GM21381 (cell line): ENCODE measurements at regions not wholly inside any gene's neighbourhood (a gene's known extent, or its start where the extent isn't known, plus 50 kb on each side); places are given as distances from the start of the nearest gene placed in this dataset.
A peak's percentile ranks its signal among the peaks of the same experiment; 100 is the strongest.

Source experiments
- ATAC-seq: cut with Tn5 transposase; IDR thresholded peaks from one replicate; pipeline ENCODE4 v1.9.1; 2021; ENCODE audit warnings: mild to moderate bottlenecking, moderate library complexity; ENCODE audit not compliant: unreplicated experiment

- ATAC-seq: no peak
Measured at GRCh38 chr14:34350903-34351302, 111.1 kb downstream of the SPTSSA start.

GRCh38 chr14:34348592-34348991 lies 113.4 kb downstream of the SPTSSA start:
- no peak for ATAC-seq

GRCh38 chr14:34347683-34348082 lies 114.4 kb downstream of the SPTSSA start:
- no peak for ATAC-seq

GRCh38 chr14:34345718-34346465 lies 116.1 kb downstream of the SPTSSA start:
- ATAC-seq: no peak

GRCh38 chr14:34344318-34344717 lies 117.7 kb downstream of the SPTSSA start:
- no peak for ATAC-seq

GRCh38 chr14:34340025-34340625 lies 121.9 kb downstream of the SPTSSA start:
- no peak for ATAC-seq

- ATAC-seq: no peak
Measured at GRCh38 chr14:34338056-34338455, 124.0 kb downstream of the SPTSSA start.

GRCh38 chr14:34336501-34336900 lies 125.5 kb downstream of the SPTSSA start:
- no peak for ATAC-seq

- no peak for ATAC-seq
Measured at GRCh38 chr14:34335968-34336367, 126.1 kb downstream of the SPTSSA start.

GRCh38 chr14:34334329-34334728 lies 127.7 kb downstream of the SPTSSA start:
- no peak for ATAC-seq

- peak; percentile 83 for ATAC-seq
Measured at GRCh38 chr14:34331728-34332623, 130.1 kb downstream of the SPTSSA start.

GRCh38 chr14:34330846-34331245 lies 131.2 kb downstream of the SPTSSA start:
- no peak for ATAC-seq

GRCh38 chr14:34329301-34329700 lies 132.7 kb downstream of the SPTSSA start:
- ATAC-seq: no peak

GRCh38 chr14:34328178-34328577 lies 133.9 kb downstream of the SPTSSA start:
- ATAC-seq: no peak

GRCh38 chr14:34325493-34325892 lies 136.5 kb downstream of the SPTSSA start:
- ATAC-seq: no peak

GRCh38 chr14:34324363-34324795 lies 137.7 kb downstream of the SPTSSA start:
- ATAC-seq: no peak

- ATAC-seq: no peak
Measured at GRCh38 chr14:34322940-34323418, 139.1 kb downstream of the SPTSSA start.

GRCh38 chr14:34319140-34319539 lies 142.9 kb downstream of the SPTSSA start:
- no peak for ATAC-seq

- ATAC-seq: no peak
Measured at GRCh38 chr14:34318014-34318413, 144.0 kb downstream of the SPTSSA start.

- no peak for ATAC-seq
Measured at GRCh38 chr14:34310724-34311123, 151.3 kb downstream of the SPTSSA start.

- ATAC-seq: no peak
Measured at GRCh38 chr14:34303811-34304210, 158.2 kb downstream of the SPTSSA start.
